GM18907 (cell line): ENCODE measurements at regions not wholly inside any gene's neighbourhood (a gene's known extent, or its start where the extent isn't known, plus 50 kb on each side); places are given as distances from the start of the nearest gene placed in this dataset.

Experiments used
- ATAC-seq: cut with Tn5 transposase; IDR thresholded peaks from one replicate; pipeline ENCODE4 v1.9.1; 2021; ENCODE audit warnings: mild to moderate bottlenecking, moderate library complexity; ENCODE audit not compliant: unreplicated experiment

GRCh38 chr14:97027256-97027999, 230.2 kb downstream of the VRK1 start:
- no peak for ATAC-seq

GRCh38 chr14:97028382-97028781, 231.2 kb downstream of the VRK1 start:
- no peak for ATAC-seq

- ATAC-seq: no peak
Observed at GRCh38 chr14:97029800-97030199, 232.6 kb downstream of the VRK1 start.

GRCh38 chr14:97031530-97031929, 234.3 kb downstream of the VRK1 start:
- no peak for ATAC-seq

- ATAC-seq: no peak
Observed at GRCh38 chr14:97033556-97034081, 236.4 kb downstream of the VRK1 start.

GRCh38 chr14:97036086-97036852, 239.1 kb downstream of the VRK1 start:
- ATAC-seq: no peak

GRCh38 chr14:97039717-97040363, 242.7 kb downstream of the VRK1 start:
- no peak for ATAC-seq

- no peak for ATAC-seq
Observed at GRCh38 chr14:97046967-97047366, 249.8 kb downstream of the VRK1 start.

- ATAC-seq: no peak
Observed at GRCh38 chr14:97052001-97052400, 254.8 kb downstream of the VRK1 start.

- ATAC-seq: no peak
Observed at GRCh38 chr14:97053941-97054340, 256.8 kb downstream of the VRK1 start.

GRCh38 chr14:97055355-97055754, 258.2 kb downstream of the VRK1 start:
- ATAC-seq: no peak

GRCh38 chr14:97056086-97056485, 258.9 kb downstream of the VRK1 start:
- no peak for ATAC-seq

- no peak for ATAC-seq
Observed at GRCh38 chr14:97057238-97058073, 260.3 kb downstream of the VRK1 start.

GRCh38 chr14:97058074-97058467, 260.9 kb downstream of the VRK1 start:
- no peak for ATAC-seq

- no peak for ATAC-seq
Observed at GRCh38 chr14:97058589-97058988, 261.4 kb downstream of the VRK1 start.

- no peak for ATAC-seq
Observed at GRCh38 chr14:97061198-97061597, 264.0 kb downstream of the VRK1 start.

GRCh38 chr14:97061714-97062113, 264.5 kb downstream of the VRK1 start:
- ATAC-seq: no peak

GRCh38 chr14:97065305-97066067, 268.3 kb downstream of the VRK1 start:
- ATAC-seq: no peak

GRCh38 chr14:97066068-97066899, 269.1 kb downstream of the VRK1 start:
- ATAC-seq: no peak
